Liver (tissue), 8 donors: ENCODE measurements at regions not wholly inside any gene's neighbourhood (a gene's known extent, or its start where the extent isn't known, plus 50 kb on each side); places are given as distances from the start of the nearest gene placed in this dataset.

Experiments used
- DNase-seq: peaks from one replicate; pipeline ENCODE4 v3.0.0-alpha.2; 2017; ENCODE audit warnings: low spot score
- H3K27ac ChIP-seq, 2 donors: one replicate each; pipeline ENCODE4 v1.7.0; 2013; ENCODE audit warnings: inconsistent platforms in 2 of 2, low read length in 2 of 2, control low read depth in 1 of 2, low read depth in 1 of 2, mild to moderate bottlenecking in 1 of 2
- H3K27me3 ChIP-seq, 4 donors: one replicate each; pipeline versions ENCODE4 v1.6.1 to v1.7.0; 2013; ENCODE audit warnings: low read length in 3 of 4, inconsistent platforms in 1 of 4, mild to moderate bottlenecking in 1 of 4, moderate library complexity in 1 of 4; ENCODE audit not compliant: control insufficient read depth in 4 of 4, insufficient read depth in 4 of 4
- H3K36me3 ChIP-seq, 4 donors: one replicate each; pipeline versions ENCODE4 v1.6.1 to v1.7.0; 2013; ENCODE audit warnings: low read length in 3 of 4, mild to moderate bottlenecking in 3 of 4, low read depth in 1 of 4, moderate library complexity in 1 of 4; ENCODE audit not compliant: control insufficient read depth in 4 of 4, insufficient read depth in 3 of 4
- H3K4me1 ChIP-seq, 4 donors: one replicate each; pipeline versions ENCODE4 v1.6.1 to v1.7.0; 2013; ENCODE audit warnings: low read length in 3 of 4, mild to moderate bottlenecking in 3 of 4, moderate library complexity in 1 of 4; ENCODE audit not compliant: control insufficient read depth in 4 of 4, insufficient read depth in 4 of 4
- H3K4me3 ChIP-seq, 3 donors: one replicate each; pipeline versions ENCODE4 v1.6.1 to v1.7.0; 2013; ENCODE audit warnings: low read length in 3 of 3, control low read depth in 1 of 3, low read depth in 1 of 3, mild to moderate bottlenecking in 1 of 3
- H3K9ac ChIP-seq, 2 donors: one replicate each; pipeline ENCODE4 v1.7.0; 2013; ENCODE audit warnings: low read length in 2 of 2, mild to moderate bottlenecking in 2 of 2, moderate library complexity in 2 of 2, control low read depth in 1 of 2, low read depth in 1 of 2
- H3K9me3 ChIP-seq, 4 donors: one replicate each; pipeline versions ENCODE4 v1.6.1 to v1.7.0; 2013; ENCODE audit warnings: low read length in 3 of 4; ENCODE audit not compliant: control insufficient read depth in 4 of 4
- CTCF ChIP-seq: fragments of 150-350 bp; IDR thresholded peaks from 2 replicates; pipeline ENCODE4 v1.5.1; 2017; ENCODE audit warnings: improper control_type of control experiment, low read depth, low read length; ENCODE audit not compliant: missing input control
- EGR1 ChIP-seq, 2 donors: IDR thresholded peaks; 2 replicates each; pipeline ENCODE4 v1.6.1; 2016 to 2018; ENCODE audit warnings: antibody characterized with exemption in 2 of 2, low read depth in 2 of 2
- FOXA1 ChIP-seq: IDR thresholded peaks from 2 replicates; pipeline ENCODE4 v1.6.1; 2016; ENCODE audit warnings: antibody characterized with exemption
- FOXA2 ChIP-seq: IDR thresholded peaks from 2 replicates; pipeline ENCODE4 v1.6.1; 2016; ENCODE audit warnings: antibody characterized with exemption
- GABPA ChIP-seq, 2 donors: IDR thresholded peaks in 1 of 2; conservative IDR thresholded peaks in 1 of 2; 2 replicates each; pipeline ENCODE4 v1.6.1; 2016; ENCODE audit warnings: antibody characterized with exemption in 2 of 2, mild to moderate bottlenecking in 1 of 2, moderate library complexity in 1 of 2
- HNF4A ChIP-seq, 2 donors: conservative IDR thresholded peaks; 2 replicates each; pipeline ENCODE4 v1.6.1; 2016; ENCODE audit warnings: antibody characterized with exemption in 2 of 2, mild to moderate bottlenecking in 2 of 2
- HNF4G ChIP-seq: IDR thresholded peaks from 2 replicates; pipeline ENCODE4 v1.6.1; 2016; ENCODE audit warnings: antibody characterized with exemption
- JUND ChIP-seq, 2 donors: IDR thresholded peaks; 2 replicates each; pipeline ENCODE4 v1.6.1; 2016; ENCODE audit warnings: antibody characterized with exemption in 2 of 2
- NR2F2 ChIP-seq: IDR thresholded peaks from 2 replicates; pipeline ENCODE4 v1.6.1; 2016; ENCODE audit warnings: antibody characterized with exemption
- RAD21 ChIP-seq, 2 donors: IDR thresholded peaks; 2 replicates each; pipeline ENCODE4 v1.6.1; 2016; ENCODE audit warnings: antibody characterized with exemption in 2 of 2, mild to moderate bottlenecking in 2 of 2
- RXRA ChIP-seq, 2 donors: IDR thresholded peaks; 2 replicates each; pipeline ENCODE4 v1.6.1; 2017 to 2018; ENCODE audit warnings: antibody characterized with exemption in 2 of 2, mild to moderate bottlenecking in 1 of 2
- SP1 ChIP-seq: IDR thresholded peaks from 2 replicates; pipeline ENCODE4 v1.6.1; 2018; ENCODE audit warnings: antibody characterized with exemption, mild to moderate bottlenecking
- TAF1 ChIP-seq: conservative IDR thresholded peaks from 2 replicates; pipeline ENCODE4 v1.6.1; 2016; ENCODE audit warnings: antibody characterized with exemption, mild to moderate bottlenecking
- YY1 ChIP-seq: IDR thresholded peaks from 2 replicates; pipeline ENCODE4 v1.6.1; 2016; ENCODE audit warnings: antibody characterized with exemption, mild to moderate bottlenecking
- WGBS: extraction: QIAGEN DNeasy Blood & Tissue Kit; methylation state at CpG from one replicate; pipeline ENCODE4 v1.1.7; 2013; 5-methylcytosine and 5-hydroxymethylcytosine counted together
- TF ChIP-seq, protein P1 (sequence below): IDR thresholded peaks from 2 replicates; pipeline ENCODE4 v1.6.1; 2016; ENCODE audit warnings: antibody characterized with exemption
- TF ChIP-seq, protein P2 (sequence below): IDR thresholded peaks from 2 replicates; pipeline ENCODE4 v1.6.1; 2016; ENCODE audit warnings: antibody characterized with exemption, mild to moderate bottlenecking
- TF ChIP-seq, protein P3 (sequence below): IDR thresholded peaks from 2 replicates; pipeline ENCODE4 v1.6.1; 2016; ENCODE audit warnings: antibody characterized with exemption
- TF ChIP-seq, protein P4 (sequence below): IDR thresholded peaks from 2 replicates; pipeline ENCODE4 v1.6.1; 2016; ENCODE audit warnings: antibody characterized with exemption
- donor health status: healthy.
- donor health status: healthy.
- donor health status: healthy.
- donor health status: healthy.
- donor health status: healthy.

GRCh38 chr2:221895366-221896121, 323.4 kb upstream of the EPHA4 start:
- Histone ChIP-seq H3K4me3 (no peak overlapping the region), H3K9ac (no peak overlapping the region), H3K4me1 (no peaks in the 10 kb centered on the region), H3K27me3 (peaks cover 0 to 3% (median 0%) of the 10 kb centered on the region in 4 donors), H3K36me3 (no peaks in the 10 kb centered on the region), H3K9me3 (peaks cover 0 to 3% (median 0%) of the 10 kb centered on the region in 4 donors), H3K27ac (no peak overlapping the region)
- TF ChIP-seq RXRA (IDR thresholded peaks at IDR 0.05) (no peak), CTCF (no peak), YY1 (no peak), EGR1 (IDR thresholded peaks at IDR 0.05; ENCODE audit: low read depth in 2 of 2) (no peak), TAF1 (no peak), GABPA (IDR thresholded peaks at IDR 0.05 in 1 of 2, conservative IDR thresholded peaks at IDR 0.05 in 1 of 2) (no peak), NR2F2 (no peak), FOXA2 (no peak), FOXA1 (no peak), SP1 (no peak), RAD21 (IDR thresholded peaks at IDR 0.05) (no peak), HNF4G (no peak), HNF4A (conservative IDR thresholded peaks at IDR 0.05) (no peak), JUND (IDR thresholded peaks at IDR 0.05) (no peak)
- TF ChIP-seq, protein P1, sequence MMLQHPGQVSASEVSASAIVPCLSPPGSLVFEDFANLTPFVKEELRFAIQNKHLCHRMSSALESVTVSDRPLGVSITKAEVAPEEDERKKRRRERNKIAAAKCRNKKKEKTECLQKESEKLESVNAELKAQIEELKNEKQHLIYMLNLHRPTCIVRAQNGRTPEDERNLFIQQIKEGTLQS = no peak
- TF ChIP-seq, protein P2, sequence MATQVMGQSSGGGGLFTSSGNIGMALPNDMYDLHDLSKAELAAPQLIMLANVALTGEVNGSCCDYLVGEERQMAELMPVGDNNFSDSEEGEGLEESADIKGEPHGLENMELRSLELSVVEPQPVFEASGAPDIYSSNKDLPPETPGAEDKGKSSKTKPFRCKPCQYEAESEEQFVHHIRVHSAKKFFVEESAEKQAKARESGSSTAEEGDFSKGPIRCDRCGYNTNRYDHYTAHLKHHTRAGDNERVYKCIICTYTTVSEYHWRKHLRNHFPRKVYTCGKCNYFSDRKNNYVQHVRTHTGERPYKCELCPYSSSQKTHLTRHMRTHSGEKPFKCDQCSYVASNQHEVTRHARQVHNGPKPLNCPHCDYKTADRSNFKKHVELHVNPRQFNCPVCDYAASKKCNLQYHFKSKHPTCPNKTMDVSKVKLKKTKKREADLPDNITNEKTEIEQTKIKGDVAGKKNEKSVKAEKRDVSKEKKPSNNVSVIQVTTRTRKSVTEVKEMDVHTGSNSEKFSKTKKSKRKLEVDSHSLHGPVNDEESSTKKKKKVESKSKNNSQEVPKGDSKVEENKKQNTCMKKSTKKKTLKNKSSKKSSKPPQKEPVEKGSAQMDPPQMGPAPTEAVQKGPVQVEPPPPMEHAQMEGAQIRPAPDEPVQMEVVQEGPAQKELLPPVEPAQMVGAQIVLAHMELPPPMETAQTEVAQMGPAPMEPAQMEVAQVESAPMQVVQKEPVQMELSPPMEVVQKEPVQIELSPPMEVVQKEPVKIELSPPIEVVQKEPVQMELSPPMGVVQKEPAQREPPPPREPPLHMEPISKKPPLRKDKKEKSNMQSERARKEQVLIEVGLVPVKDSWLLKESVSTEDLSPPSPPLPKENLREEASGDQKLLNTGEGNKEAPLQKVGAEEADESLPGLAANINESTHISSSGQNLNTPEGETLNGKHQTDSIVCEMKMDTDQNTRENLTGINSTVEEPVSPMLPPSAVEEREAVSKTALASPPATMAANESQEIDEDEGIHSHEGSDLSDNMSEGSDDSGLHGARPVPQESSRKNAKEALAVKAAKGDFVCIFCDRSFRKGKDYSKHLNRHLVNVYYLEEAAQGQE = no peak
- TF ChIP-seq, protein P3, sequence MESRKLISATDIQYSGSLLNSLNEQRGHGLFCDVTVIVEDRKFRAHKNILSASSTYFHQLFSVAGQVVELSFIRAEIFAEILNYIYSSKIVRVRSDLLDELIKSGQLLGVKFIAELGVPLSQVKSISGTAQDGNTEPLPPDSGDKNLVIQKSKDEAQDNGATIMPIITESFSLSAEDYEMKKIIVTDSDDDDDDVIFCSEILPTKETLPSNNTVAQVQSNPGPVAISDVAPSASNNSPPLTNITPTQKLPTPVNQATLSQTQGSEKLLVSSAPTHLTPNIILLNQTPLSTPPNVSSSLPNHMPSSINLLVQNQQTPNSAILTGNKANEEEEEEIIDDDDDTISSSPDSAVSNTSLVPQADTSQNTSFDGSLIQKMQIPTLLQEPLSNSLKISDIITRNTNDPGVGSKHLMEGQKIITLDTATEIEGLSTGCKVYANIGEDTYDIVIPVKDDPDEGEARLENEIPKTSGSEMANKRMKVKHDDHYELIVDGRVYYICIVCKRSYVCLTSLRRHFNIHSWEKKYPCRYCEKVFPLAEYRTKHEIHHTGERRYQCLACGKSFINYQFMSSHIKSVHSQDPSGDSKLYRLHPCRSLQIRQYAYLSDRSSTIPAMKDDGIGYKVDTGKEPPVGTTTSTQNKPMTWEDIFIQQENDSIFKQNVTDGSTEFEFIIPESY = no peak
- TF ChIP-seq, protein P4, sequence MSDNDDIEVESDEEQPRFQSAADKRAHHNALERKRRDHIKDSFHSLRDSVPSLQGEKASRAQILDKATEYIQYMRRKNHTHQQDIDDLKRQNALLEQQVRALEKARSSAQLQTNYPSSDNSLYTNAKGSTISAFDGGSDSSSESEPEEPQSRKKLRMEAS = no peak
- no peak for DNase-seq
- 68% methylated on average over 10 of the region's 10 CpGs for WGBS
